Right forelimb (tissue), 1 donor: ENCODE measurements at regions not wholly inside any gene's neighbourhood (a gene's known extent, or its start where the extent isn't known, plus 50 kb on each side); places are given as distances from the start of the nearest gene placed in this dataset.
"Not testable (repeated sequence)": the region's sequence is repeated elsewhere in the genome, so short reads cannot be mapped to it uniquely, and the experiment has no call there.

Source experiments
- DNase-seq: peaks from one replicate; pipeline ENCODE4 v3.0.0-alpha.2; 2018

DNA sequence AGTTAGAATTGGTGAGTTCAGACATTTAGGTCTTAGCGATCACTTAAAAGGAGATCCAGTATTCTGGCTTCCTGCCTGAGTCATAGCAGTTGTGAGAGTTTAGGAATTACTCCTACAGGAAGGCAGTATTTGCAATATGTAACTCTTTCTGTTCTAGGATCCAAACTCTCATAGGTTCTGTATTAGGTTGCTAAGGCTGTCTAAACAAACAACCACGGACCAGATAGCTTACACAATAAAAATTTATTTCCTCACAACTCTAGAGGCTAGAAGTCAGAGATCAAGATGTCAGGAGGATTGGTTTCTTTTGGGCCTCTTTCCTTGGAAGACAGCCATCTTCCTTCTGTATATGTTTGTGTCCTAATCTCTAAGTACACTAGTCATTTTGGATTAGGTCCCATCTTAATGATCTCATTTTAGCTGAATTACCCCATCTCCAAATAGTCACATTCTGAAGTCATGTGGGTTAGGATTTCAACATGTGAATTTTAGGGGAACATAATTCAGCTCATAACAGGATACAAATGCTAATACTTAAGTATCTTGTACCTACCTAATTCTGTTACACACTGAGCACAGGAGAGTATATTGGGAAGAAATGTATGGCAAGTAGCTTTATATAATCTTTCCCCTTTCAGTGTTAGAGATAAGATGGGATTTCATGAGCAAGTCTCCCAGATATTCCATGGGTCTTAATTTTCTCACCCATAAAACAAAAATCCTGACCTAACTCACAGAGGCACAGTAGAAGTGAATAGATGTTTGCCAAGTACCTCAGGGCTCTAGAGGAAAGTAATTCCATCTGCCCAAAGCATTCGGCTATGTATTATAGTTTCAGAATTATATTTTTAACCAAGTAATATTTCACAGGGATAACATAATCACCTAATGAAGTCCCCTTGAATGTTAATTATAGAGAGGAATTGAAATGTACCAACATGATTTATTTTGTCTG, 144.4 kb downstream of the PTBP2 start:
- no peak for DNase-seq

DNA sequence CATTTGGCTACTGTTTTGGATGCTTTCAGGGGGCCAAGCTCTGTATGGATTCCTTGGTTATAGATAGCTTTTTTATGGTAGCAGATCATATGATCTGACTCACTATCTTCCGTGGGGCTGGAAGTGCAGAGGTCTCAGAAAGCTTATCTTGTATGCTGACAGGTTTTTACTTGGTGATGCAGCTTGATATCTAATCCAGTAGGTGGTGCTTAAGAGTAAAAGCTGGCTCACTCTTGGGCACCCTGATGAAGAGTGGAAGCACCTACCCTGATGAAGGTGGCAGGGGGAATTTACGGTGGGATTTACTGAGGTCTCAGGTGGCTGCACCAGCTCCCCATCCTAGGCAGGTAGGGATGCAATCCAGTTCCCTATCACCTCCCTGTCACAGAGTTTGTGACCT, 151.2 kb downstream of the PTBP2 start:
- no peak for DNase-seq

DNA sequence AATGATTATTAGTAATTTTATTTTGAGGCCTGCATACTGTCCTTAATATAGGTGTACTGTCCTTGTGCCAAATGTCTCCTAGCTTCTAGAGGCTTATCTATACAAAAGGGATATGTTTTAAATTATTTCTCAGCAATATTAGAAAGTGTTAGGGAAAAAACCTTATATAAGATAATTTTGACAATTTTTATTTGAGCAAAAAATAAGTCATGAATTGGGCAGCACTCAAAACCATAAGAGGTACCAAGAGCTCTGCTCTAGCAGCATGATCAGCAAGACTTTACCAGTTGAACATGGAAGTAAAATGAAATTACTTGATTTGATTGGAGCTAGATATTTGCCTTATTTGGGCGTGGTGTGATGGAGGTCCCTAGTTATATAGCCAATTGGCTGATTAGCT, 157.1 kb downstream of the PTBP2 start:
- no peak for DNase-seq

DNA sequence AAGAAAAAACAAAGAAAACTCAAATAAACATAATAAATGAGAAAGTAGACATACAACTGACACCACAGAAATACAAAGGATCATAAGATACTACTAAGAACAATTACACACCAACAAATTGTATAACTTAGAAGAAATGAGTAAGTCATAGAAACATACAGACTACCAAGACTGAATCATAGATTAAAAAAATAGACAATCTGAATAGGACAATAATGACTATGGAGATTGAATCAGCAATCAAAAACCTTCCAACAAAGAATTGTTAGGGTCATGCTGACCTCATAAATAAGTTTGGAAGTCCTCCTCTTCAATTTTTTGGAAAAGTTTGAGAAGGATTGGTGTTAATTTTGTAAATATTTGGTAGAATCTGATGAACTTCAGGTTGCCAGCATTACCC, 159.0 kb downstream of the PTBP2 start:
- DNase-seq = no peak

DNA sequence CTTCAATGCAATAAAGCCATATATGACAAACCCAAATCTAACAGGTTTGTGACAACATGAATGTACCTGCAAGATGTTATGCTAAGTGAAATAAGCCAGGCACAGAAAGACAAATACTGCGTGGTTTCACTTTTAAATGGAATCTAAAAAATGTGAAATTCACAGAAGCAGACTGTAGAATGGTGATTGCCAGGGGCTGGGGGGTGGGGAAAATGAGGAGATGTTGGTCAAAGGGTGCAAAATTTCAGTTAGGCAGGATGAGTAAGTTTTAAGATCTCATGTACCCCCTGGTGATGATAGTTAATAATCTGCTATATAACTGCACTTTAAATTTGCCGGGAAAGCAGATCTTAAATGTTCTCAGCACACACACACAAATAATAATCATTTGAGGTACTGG, 160.5 kb downstream of the PTBP2 start:
- DNase-seq = no peak

DNA sequence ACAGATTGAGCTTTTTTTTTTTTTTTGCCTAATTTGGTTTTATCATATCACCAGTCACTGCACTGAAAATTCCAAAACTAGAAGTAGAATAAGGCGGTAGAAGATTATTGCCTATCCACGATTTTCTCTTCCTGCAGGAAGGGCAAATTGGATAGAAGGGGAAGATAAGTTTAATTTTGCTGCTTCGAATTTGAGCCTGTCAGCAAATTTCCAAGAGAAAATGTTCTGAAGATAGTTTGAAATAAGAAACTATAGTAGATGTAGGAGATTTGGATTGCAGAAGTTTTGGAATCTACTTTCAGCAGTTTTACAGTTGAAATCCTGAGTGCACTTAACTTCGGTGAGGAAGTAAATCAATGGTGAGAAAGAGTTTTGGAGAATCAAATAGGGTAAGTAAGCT, 164.9 kb downstream of the PTBP2 start:
- DNase-seq = no peak

DNA sequence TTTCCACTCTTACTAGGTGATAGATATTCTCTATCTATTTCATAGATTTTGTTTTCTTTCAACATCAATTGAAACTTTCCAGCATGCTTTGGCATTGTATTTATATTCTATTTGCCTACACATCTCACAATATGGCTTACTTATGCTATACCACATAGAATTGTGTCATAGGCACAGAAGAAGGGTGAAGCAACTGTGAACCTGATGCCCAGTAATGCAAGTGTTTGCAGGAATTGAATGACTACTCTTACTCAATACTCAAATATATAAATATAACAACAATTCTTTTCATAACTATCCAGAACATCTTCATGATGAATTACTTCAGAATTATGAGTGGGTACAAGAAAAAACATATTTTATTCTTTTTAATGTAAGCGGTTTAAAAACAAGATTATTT, 165.9 kb downstream of the PTBP2 start:
- no peak for DNase-seq

DNA sequence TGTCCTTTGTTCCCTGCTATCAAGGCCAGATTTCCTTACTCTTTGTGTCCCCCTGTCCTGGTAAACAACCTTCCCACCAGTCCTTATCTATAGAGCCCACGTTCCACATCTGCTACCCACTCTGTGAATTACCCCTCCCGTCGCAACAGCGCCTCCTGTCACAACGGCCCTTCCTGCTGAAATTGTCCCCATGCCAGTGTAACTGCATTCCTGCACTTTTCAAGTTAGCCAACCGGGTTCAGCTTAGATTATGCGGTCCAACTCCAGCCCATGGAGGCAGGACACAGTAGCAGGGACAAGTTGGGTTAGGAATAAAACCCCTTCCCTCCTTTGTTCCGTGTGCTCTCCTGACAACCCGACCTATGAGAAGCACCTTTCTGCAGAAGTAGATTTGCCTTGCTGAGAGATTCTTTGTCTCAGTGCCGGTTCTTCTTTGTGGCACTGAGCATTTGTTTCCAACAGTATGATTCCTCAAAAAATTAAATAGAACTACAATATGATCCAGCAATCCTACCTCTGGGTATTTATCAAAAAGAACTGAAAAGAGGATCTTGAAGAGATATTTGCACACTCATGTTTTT, 180.3 kb downstream of the PTBP2 start:
- no peak for DNase-seq

DNA sequence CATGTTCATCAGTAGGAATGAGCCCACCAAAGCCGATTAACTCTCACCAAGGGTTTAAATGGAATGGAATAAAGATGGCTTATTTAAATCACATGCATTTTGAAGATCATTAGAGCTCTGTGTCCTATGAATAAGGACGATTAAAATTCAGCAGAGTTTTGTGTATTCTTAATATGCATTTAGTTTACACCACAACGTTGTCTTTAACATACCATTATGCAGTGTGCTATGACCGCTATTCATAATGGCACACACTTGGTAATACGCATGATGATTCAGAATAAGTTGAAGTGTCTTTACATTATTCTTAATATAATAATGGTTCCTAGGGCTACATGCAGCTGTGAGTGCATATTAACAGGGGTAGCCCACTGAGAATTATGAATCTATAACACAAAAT, 190.7 kb downstream of the PTBP2 start:
- DNase-seq = no peak

DNA sequence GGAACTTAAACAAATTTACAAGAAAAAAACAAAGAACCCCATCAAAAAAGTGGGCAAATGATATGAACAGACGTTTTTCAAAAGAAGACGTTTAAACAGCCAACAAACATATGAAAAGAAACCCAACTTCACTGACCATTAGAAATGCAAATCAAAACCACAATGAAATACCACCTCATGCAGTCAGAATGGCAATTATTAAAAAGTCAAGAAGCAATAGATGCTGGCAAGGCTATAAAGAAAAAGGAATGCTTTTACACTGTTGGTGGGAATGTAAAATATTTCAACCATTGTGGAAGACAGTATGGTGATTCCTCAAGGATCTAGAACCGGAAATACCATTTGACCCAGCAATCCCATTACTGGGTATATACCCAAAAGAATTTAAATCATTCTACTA, 194.1 kb downstream of the PTBP2 start:
- not testable (repeated sequence) for DNase-seq

DNA sequence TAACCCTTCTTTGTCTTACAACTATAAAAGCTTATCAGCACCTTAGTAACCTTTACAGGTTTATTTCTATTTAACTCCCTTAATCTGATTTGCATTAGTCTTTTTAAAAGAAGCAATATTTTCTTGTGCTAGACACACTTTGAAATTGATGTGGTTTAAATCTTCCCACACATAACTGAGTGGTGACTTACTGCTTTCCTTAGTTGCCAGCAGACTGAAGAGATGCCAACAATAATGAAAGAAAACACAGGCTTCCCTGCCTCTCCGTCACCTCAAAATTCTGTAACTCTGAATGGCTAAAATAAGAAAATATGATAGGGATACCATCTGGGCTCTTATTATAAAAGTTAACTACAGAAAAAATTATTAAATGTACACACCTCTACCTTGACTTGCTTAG, 196.8 kb downstream of the PTBP2 start:
- DNase-seq = no peak

DNA sequence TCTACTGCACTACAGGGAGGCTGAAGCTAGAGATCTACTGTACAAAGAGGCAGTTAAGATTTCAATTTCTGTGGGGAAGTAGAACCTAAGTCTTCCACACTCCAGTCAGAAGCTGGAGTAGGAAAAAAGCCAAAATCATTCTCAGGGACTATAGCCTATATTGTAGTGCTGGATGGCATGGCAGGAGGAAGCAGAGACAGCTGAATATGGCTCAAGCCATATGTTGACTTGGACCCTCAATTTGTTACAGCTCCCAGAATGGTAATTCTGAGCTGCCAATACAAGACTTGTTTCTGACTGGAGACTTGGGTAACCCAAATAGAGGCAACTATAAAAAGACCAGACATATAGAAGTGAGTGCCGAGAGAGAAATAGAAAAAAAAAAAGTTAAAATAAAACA, 200.6 kb downstream of the PTBP2 start:
- DNase-seq = no peak

DNA sequence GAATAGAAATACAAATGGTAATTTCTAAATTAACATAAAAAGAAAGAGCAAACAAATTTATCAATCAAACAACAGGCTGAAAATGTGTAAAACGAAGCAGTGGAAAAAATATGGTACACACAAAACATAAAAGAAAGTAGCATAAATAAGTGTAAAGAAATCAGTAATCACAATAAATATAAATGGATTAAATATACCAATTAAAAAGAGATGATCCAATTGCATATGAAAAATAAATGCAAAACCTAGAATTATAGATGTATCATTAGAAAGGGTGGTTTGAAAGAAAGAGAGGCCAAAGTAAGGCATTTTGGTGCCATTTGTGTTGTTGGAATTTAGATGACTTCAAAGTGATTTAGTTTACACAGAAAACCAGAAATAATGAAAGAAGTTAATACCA, 202.2 kb downstream of the PTBP2 start:
- no peak for DNase-seq

DNA sequence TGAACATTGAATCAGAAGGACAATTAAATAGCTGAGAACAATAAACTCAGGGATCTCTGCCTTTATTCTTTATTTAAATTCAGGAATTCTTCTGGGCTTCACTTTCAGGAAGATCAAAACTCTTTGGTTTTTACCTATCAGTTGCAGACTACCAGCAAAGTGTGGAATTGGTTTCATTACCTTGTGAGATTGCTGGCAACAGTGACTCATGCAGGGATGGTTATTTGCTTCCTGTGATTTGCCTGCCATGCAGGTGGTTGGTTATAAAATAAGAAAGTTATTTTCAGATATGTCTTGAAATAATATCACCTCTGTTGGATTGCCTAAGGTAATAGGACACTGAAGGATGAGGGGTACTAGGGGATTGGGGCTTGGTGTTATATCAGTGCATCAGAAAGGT, 204.6 kb downstream of the PTBP2 start:
- DNase-seq = no peak

DNA sequence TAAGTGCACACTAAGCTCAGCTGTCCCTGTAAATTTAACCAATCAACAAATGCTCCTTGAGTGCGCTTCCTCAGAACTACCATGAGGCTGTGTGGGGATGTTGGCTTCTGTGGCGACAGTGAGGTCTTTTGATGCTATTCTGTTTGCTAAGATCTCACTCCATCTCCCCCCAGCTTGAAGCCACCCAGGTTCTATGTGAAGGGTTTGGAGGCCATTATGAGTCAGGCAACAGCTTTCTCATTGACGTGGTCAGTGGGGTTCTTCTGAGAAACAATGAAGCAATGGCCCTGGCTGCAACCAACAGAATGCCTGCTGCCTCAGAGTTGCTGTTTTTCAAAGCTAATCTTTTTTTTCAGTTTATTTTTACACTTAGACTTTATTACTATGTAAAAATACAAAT, 205.5 kb downstream of the PTBP2 start:
- no peak for DNase-seq

DNA sequence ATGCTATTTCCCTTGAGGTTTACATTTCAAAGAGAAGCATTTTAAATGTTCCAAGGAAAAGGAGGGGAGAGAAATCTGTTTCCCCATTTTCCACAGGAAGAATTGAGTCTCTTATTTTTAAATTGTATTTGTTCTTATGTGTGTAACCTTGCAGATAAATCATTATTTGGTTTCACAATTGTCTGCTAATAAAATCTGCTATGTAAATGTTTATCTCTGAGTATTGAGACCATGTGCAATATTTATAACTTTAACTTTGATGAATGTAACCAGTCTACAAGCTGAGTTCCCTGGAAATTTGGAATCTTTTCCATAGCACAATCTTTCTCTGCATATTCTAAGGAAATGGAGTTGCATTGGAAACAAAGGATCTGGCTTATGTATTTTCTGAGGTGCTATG, 209.6 kb downstream of the PTBP2 start:
- no peak for DNase-seq

DNA sequence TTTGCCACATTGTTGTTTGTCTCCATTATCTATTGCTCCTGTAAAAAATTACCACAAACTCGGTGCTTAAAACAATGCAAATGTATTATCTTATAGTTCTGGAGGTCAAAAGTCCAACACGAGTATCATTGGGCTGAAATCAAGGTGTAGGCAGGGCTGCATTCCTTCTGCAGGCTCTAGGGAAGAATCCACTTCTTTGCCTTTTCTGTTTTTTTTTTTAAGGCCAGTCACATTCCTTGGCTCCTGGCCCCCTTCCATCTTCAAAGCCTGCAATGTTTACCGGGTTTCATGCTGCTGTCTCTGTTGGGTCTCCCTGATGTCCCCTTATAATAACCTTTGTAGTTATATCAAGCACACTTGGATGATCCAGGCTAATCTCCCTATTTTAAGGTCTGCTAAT, 212.7 kb downstream of the PTBP2 start:
- DNase-seq = no peak

DNA sequence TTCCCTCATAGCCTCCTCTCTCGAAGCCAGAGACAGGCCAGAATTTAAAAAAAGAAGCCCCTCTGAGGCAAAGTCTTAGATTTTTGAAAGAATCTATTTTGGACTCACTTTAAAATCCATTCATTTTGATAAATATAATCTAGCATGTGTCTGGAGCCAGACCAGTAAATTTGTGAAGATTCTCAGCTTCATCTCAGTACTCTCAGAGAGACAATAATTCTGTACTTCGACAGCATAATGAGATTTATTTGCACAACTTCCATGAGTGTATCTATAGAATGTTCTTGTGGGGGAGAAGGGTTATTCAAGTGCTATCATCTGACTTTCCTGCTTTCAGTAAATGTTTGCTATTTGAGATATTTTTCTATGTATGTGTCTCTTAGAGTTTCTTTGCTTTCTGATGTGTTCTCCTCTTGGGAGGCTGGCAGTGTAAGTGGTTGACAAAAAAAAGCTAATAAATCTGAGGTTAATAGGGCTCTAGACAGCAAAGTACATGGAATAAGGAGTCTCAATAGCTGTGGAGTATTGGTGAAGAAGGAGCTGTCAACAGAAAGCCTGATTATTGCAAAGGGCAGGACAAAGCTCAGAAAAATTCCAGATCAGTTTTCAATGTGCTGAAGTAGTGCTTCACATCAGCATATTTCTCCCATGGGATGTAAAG, 223.0 kb downstream of the PTBP2 start:
- DNase-seq = no peak

DNA sequence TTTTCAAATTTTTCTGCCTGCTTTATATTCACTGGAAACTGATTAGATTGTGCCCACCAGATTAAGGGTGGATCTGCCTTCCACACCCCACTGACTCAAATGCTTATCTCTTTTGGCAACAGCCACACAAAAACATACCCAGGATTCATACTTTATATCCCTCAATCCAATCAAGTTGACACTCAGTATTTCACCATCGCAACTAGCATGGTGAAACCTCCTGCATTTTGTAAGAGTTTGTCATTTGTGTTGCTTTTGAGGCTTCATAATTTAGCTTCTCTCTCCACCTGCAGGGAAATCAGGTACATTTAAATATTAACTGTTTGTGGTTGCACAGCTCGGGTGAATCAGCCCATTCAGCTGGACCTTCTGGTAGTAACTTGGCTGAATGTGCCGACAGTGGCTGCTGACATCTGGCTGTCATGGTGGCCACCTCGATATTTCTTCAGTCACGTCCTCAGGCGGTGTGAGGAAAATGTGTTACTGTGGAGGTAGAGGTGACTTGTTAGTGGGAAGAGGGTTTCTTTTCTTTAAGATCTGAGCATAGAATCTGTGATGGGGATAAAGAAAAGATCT, 224.0 kb downstream of the PTBP2 start:
- no peak for DNase-seq

DNA sequence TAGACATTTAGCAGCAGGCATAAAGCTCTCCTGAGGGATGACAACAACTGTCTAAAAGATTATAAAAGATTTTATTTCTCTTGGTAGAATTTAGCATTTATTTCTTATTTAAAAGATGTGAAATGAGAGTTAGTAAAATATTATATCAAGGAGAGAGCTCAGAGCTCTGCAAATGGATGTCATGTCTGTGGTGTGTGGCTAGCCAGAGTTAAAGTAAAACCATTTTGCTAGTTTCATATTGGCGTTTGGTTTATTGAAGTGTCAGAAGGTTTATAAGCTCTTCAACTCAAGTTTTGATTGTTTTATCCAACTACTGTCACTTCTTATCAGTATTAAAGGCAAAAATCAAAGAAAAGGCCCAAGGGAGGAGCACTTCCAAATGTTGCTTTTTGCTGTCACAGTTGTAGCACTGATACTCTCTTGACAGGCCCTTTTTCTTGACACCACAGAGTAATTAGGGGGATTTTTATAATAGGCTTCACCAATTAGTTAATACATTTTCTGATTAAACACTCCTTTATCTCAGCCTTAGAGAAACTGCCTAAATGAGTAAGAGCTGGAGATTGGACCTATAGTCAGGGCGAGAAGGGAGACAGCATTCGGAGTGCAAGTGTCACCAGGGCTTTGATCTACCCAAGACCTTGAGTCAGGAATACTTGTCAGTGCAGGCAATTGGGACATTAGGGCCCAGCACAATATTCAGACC, 233.9 kb downstream of the PTBP2 start:
- no peak for DNase-seq

DNA sequence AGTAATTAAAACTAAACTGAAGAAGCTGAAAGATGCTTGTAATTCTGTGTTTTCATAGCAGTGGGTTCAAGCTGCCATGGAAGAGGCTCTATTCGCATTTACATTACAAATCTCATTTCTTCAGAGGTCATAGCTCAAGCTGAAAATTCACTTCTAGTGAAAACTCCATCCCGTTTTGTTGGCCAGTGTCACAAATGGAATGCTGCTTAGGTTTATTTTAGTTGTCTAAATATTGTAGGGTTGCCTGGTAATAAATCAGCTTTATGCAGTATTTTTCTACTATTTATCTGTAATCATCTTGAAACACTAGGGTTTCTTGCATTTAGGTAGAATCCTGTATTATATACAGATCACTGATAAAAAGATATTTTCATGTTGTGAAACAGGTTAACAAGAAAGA, 240.6 kb downstream of the PTBP2 start:
- no peak for DNase-seq

DNA sequence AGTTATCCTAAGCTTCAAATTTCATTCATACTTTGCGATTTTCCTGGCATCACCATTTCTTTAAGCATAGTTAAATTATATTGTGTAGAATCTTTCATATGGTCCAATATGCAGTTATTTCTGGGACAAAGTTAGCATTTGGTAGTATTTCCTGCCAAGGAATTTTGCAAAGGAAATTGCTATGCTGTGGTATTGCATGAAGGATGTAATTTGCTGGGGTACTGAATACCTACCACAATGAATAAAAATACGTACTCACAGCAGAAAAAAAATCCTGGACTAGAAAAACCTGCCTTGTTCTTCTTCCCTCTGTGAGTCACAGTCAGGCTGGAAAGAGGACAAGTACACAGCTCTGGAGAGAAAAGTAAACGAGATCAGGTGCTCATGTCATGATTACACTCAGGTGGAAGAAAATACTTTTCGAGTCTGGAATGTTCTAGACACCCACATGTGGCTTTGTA, 241.2 kb downstream of the PTBP2 start:
- no peak for DNase-seq

DNA sequence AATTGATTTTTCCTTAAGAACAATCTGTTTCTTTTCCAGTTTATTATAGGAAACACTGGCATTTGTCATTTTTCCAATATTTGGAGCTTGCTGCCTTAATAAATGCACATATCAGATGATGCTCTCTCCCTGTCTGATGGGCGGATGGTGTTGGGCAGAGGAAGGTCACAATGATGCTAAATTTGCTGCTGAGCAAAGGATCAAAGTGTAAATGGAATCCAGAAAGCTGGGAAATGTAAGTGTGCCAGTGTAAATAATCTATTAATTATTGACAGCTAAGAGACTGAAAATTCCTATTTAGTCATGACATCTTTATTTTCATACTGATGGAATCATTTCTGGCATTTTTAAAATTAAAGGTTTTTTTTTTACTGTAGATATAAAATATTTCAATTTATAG, 243.2 kb downstream of the PTBP2 start:
- DNase-seq = no peak
